Fibroblast of pulmonary artery (primary cell): ENCODE measurements at regions not wholly inside any gene's neighbourhood (a gene's known extent, or its start where the extent isn't known, plus 50 kb on each side); places are given as distances from the start of the nearest gene placed in this dataset.

Experiments
- DNase-seq: peaks from one replicate; pipeline ENCODE4 v3.0.0-alpha.2; 2010; ENCODE audit warnings: low read depth
- H3K4me3 ChIP-seq: replicated peaks from 2 replicates; pipeline ENCODE4 v1.5.1; 2011; ENCODE audit warnings: low read depth, mild to moderate bottlenecking, control low read depth, low read length, moderate library complexity
- CTCF ChIP-seq: IDR thresholded peaks from 2 replicates; pipeline ENCODE4 v1.5.1; 2011; ENCODE audit warnings: mild to moderate bottlenecking, control low read depth, low read length, inconsistent platforms; ENCODE audit errors: missing control alignments

- no peak overlapping the region for H3K4me3 ChIP-seq
- TF ChIP-seq CTCF = no peak
- DNase-seq = no peak
Measured at GRCh38 chr4:35614120-35614519, 630.2 kb downstream of the ARAP2 start.

DNA sequence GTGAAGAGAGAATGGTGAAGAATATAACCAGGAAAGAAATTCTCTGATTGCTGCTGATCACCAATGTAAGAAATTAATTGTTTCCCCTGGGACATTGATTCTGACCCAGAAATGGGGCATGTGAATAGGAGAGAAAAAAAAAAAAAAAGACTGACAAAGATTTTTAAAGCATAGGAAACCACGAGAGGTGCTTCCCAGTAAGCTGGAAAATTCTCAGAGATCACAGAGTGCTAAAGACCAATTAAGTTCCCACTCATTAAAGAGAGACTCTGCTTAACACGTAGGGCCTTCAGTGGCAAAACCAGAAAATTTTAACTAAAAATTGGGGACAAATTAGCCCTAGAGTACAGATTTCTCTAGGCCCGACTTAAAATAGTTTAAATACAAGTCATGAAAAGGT lies 604.4 kb downstream of the ARAP2 start:
- no peak overlapping the region for H3K4me3 ChIP-seq
- no peak for TF ChIP-seq CTCF
- no peak for DNase-seq

DNA sequence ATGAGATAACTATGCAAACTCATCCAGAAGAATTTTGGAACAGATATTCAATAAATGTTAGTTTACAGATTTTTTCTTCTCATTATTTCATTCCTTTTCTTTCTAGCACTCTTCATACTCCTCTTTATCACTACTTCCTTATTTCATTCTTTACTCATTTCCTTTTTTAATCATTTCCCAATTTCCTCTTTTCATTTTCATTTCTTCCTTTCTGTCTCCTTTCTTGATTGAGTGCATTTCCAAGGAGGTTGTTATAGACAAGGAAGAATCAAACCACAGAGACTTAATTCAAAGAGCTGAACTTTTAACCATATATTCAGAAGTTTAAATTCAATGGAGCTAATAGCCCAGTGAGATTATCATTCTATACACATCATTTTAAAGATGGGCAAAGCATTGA lies 600.7 kb downstream of the ARAP2 start:
- DNase-seq = no peak
- H3K4me3 ChIP-seq = no peak overlapping the region
- TF ChIP-seq CTCF = no peak

DNA sequence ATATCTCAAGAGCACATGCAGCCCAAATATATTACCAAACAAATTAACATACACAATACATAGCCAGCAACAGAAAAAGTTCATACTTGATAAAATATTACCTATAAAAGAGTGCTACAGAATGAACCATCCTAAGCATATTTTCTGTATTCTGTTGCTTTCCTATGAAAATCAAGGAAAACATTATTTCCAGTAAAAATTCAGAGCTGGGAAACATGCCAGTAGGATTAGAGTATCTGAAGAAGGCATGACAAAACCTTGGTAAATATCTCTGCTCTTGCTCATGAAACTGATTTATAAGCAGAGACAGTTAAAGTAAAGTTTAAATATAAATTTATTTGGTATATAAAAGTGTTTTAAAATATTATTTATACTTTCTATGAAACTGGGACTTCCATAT lies 599.7 kb downstream of the ARAP2 start:
- no peak overlapping the region for H3K4me3 ChIP-seq
- no peak for DNase-seq
- TF ChIP-seq CTCF = no peak

- TF ChIP-seq CTCF = no peak
- no peak overlapping the region for H3K4me3 ChIP-seq
- DNase-seq = no peak
Measured at GRCh38 chr4:35649011-35649410, 595.3 kb downstream of the ARAP2 start.

DNA sequence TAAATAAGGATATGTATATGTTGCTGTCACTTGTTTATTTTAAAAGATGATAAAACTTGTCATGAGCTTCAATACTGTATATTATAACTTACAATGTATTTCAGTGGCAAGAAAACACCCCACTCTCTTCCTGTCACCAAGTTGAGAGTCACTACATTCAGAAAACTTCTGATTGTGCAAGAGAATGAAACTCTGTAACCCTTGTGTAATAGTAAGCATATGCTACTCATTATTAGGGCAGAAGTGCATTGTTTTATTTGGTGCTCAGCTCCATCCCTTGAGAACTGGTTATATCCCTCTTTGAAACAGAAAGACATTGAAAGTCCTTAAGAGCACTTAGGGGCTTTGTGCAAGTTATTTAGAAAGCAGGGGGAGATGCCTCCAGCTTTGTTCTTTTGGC lies 594.5 kb downstream of the ARAP2 start:
- DNase-seq = no peak
- TF ChIP-seq CTCF = no peak

GRCh38 chr4:35652197-35652596 lies 592.1 kb downstream of the ARAP2 start:
- no peak for DNase-seq
- no peak for TF ChIP-seq CTCF

More for the DNA sequence above, 594.5 kb downstream of the ARAP2 start:
- no peak overlapping the region for H3K4me3 ChIP-seq

More at GRCh38 chr4:35652197-35652596, 592.1 kb downstream of the ARAP2 start:
- no peak overlapping the region for H3K4me3 ChIP-seq
